ENCODE measurements at regions not wholly inside any gene's neighbourhood (a gene's known extent, or its start where the extent isn't known, plus 50 kb on each side); places are given as distances from the start of the nearest gene placed in this dataset.

GRCh38 chr20:60926831-60927230 is 325.2 kb upstream of the CDH4 start:
- POLR2A ChIA-PET = no interaction called here
- H3K4me3 ChIP-seq (ENCODE audit: low read depth in 2 of 2, low read length in 2 of 2) = no peak overlapping the region
- no peaks in the 10 kb centered on the region for H3K36me3 ChIP-seq (ENCODE audit: control insufficient read depth, insufficient read depth, low read length)
- DNase-seq (ENCODE audit: low read depth, low spot score) (no peak), ATAC-seq (no peak)
- intact Hi-C loops (cut with micrococcal nuclease; ENCODE audit: unreplicated experiment) (no loop called here), in situ Hi-C loops (cut with HindIII; ENCODE audit: low pct_unique_long_range_greater_than_20kb, low sequenced_read_pairs) (no loop called here)
- H3K4me1 ChIP-seq (ENCODE audit: control insufficient read depth, insufficient read depth, low read length) = no peaks in the 10 kb centered on the region
- no peak for TF ChIP-seq SIN3A (IDR thresholded peaks at IDR 0.05; ENCODE audit: borderline replicate concordance, insufficient read depth, low read depth, low read length)
- no peak for TF ChIP-seq TCF7L2 (IDR thresholded peaks at IDR 0.05; ENCODE audit: low read depth, low read length)
- TF ChIP-seq, protein P1, sequence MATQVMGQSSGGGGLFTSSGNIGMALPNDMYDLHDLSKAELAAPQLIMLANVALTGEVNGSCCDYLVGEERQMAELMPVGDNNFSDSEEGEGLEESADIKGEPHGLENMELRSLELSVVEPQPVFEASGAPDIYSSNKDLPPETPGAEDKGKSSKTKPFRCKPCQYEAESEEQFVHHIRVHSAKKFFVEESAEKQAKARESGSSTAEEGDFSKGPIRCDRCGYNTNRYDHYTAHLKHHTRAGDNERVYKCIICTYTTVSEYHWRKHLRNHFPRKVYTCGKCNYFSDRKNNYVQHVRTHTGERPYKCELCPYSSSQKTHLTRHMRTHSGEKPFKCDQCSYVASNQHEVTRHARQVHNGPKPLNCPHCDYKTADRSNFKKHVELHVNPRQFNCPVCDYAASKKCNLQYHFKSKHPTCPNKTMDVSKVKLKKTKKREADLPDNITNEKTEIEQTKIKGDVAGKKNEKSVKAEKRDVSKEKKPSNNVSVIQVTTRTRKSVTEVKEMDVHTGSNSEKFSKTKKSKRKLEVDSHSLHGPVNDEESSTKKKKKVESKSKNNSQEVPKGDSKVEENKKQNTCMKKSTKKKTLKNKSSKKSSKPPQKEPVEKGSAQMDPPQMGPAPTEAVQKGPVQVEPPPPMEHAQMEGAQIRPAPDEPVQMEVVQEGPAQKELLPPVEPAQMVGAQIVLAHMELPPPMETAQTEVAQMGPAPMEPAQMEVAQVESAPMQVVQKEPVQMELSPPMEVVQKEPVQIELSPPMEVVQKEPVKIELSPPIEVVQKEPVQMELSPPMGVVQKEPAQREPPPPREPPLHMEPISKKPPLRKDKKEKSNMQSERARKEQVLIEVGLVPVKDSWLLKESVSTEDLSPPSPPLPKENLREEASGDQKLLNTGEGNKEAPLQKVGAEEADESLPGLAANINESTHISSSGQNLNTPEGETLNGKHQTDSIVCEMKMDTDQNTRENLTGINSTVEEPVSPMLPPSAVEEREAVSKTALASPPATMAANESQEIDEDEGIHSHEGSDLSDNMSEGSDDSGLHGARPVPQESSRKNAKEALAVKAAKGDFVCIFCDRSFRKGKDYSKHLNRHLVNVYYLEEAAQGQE (IDR thresholded peaks at IDR 0.05; ENCODE audit: insufficient read depth in 1 of 2, low read depth in 2 of 2, low read length in 1 of 2) = no peak
- no peak for TF ChIP-seq CTCF (IDR thresholded peaks at IDR 0.05)
- TF ChIP-seq POLR2AphosphoS5 (IDR thresholded peaks at IDR 0.05; ENCODE audit: low read depth, low read length) = no peak
- CTCF ChIA-PET = no interaction called here
- peaks cover 3% of the 10 kb centered on the region; the same call in 1 of the 2 replicates for H3K27me3 ChIP-seq (ENCODE audit: control insufficient read depth, insufficient read depth, low read length)
- no TSS peak for BruUV-seq (replicated peaks)
- no peak overlapping the region for H3K27ac ChIP-seq (ENCODE audit: low read length)
- H3K9me3 ChIP-seq (ENCODE audit: control insufficient read depth, insufficient read depth, low read depth, low read length) = no peaks in the 10 kb centered on the region

DNA sequence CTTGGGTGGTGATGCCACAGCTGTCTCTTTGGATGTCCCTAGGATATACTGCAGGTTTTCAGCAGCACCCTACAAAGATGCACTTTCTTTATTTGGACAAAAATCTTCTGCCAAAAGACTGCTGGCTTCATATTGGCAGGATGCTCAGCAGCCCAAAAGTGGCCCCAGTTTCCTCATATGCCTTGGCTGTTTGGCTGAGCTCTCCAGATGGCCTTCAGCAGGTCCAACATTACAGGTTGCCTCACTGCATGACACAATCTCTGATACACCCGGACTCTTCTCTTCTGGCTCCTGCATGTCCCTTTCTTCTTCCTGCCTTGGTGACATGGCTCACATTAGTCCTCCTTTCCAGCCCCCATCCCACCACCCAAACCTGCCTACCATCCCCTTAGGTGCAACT is 323.7 kb upstream of the CDH4 start:
- intact Hi-C loops (cut with micrococcal nuclease; ENCODE audit: unreplicated experiment) = no loop called here
- BruUV-seq (replicated peaks) = no TSS peak
- Histone ChIP-seq H3K36me3 (ENCODE audit: control insufficient read depth, insufficient read depth, low read length) (no peaks in the 10 kb centered on the region), H3K27ac (ENCODE audit: low read length) (no peak overlapping the region), H3K4me1 (ENCODE audit: control insufficient read depth, insufficient read depth, low read length) (no peaks in the 10 kb centered on the region), H3K4me3 (ENCODE audit: low read depth in 2 of 2, low read length in 2 of 2) (no peak overlapping the region), H3K27me3 (ENCODE audit: control insufficient read depth, insufficient read depth, low read length) (peaks cover 5% of the 10 kb centered on the region; the same call in 1 of the 2 replicates), H3K9me3 (ENCODE audit: control insufficient read depth, insufficient read depth, low read depth, low read length) (no peaks in the 10 kb centered on the region)
- TF ChIP-seq TCF7L2 (IDR thresholded peaks at IDR 0.05; ENCODE audit: low read depth, low read length) (no peak), CTCF (IDR thresholded peaks at IDR 0.05) (no peak), SIN3A (IDR thresholded peaks at IDR 0.05; ENCODE audit: borderline replicate concordance, insufficient read depth, low read depth, low read length) (no peak), POLR2AphosphoS5 (IDR thresholded peaks at IDR 0.05; ENCODE audit: low read depth, low read length) (no peak)
- TF ChIP-seq, protein P1 (IDR thresholded peaks at IDR 0.05; ENCODE audit: insufficient read depth in 1 of 2, low read depth in 2 of 2, low read length in 1 of 2) = no peak
- in situ Hi-C loops (cut with HindIII; ENCODE audit: low pct_unique_long_range_greater_than_20kb, low sequenced_read_pairs) = no loop called here
- ChIA-PET CTCF (no interaction called here), POLR2A (no interaction called here)
- ATAC-seq (no peak), DNase-seq (ENCODE audit: low read depth, low spot score) (no peak)

All from Panc1 (cell line).